SK-N-SH (cell line): ENCODE measurements at regions not wholly inside any gene's neighbourhood (a gene's known extent, or its start where the extent isn't known, plus 50 kb on each side); places are given as distances from the start of the nearest gene placed in this dataset.

Experiments
- CTCF ChIA-PET: fragments of 300-600, 350-600 bp; formaldehyde crosslinking; extraction: SDS; loops from one replicate; lab custom pipeline; 2021; lab: Yijun Ruan, JAX
- POLR2A ChIA-PET: fragments of 350-600 bp; sonication (Branson Sonifier 250); formaldehyde crosslinking; extraction: SDS; loops from one replicate; lab custom pipeline; 2020; ENCODE audit warnings: antibody characterized with exemption, inconsistent platforms; lab: Yijun Ruan, JAX
- DNase-seq: peaks from one replicate; pipeline ENCODE4 v3.0.0; 2012
- H2AFZ ChIP-seq: fragments of 200-600 bp; sonication (generic); 2 replicates; pipeline ENCODE4 v1.8.1; 2016; ENCODE audit warnings: antibody characterized with exemption, mild to moderate bottlenecking, low read depth
- H3F3A ChIP-seq: fragments of 200-600 bp; sonication (generic); replicated peaks from 2 replicates; pipeline ENCODE3; 2016; ENCODE audit warnings: antibody characterized with exemption, mild to moderate bottlenecking; ENCODE audit not compliant: insufficient read depth
- H3K27ac ChIP-seq, 2 experiments: fragments of 200-500 bp in 1 of 2; fragments of 200-600 bp in 1 of 2; sonication (Bioruptor generic) in 1 of 2; sonication (generic), shearing (Covaris generic) in 1 of 2; 2 replicates each; pipeline versions ENCODE4 v1.5.1 to v1.6.1; 2014 to 2016; ENCODE audit warnings: low read depth in 2 of 2, inconsistent platforms in 1 of 2, low read length in 1 of 2, mild to moderate bottlenecking in 1 of 2, mixed read lengths in 1 of 2
- H3K27me3 ChIP-seq: fragments of 200-600 bp; sonication (generic), shearing (Covaris generic); 2 replicates; pipeline ENCODE4 v1.6.1; 2016; ENCODE audit warnings: mixed run types; ENCODE audit not compliant: insufficient read depth
- H3K36me3 ChIP-seq, 2 experiments: fragments of 200-500 bp in 1 of 2; fragments of 200-600 bp in 1 of 2; sonication (Bioruptor generic) in 1 of 2; sonication (generic) in 1 of 2; replicated peaks in 1 of 2; 2 replicates each; pipeline versions ENCODE3 to v1.5.1; 2014 to 2016; ENCODE audit warnings: low read length in 1 of 2, mild to moderate bottlenecking in 1 of 2; ENCODE audit not compliant: insufficient read depth in 2 of 2, control insufficient read depth in 1 of 2
- H3K4me1 ChIP-seq, 2 experiments: fragments of 200-500 bp in 1 of 2; fragments of 200-600 bp in 1 of 2; sonication (Bioruptor generic) in 1 of 2; sonication (generic), shearing (Covaris generic) in 1 of 2; 2 replicates each; pipeline versions ENCODE4 v1.5.1 to v1.6.1; 2014 to 2016; ENCODE audit warnings: low read depth in 1 of 2, low read length in 1 of 2, mixed run types in 1 of 2; ENCODE audit not compliant: insufficient read depth in 2 of 2, control insufficient read depth in 1 of 2
- H3K4me2 ChIP-seq: fragments of 200-600 bp; sonication (generic), shearing (Covaris generic); 2 replicates; pipeline ENCODE4 v1.6.1; 2017; ENCODE audit warnings: mixed run types
- H3K4me3 ChIP-seq, 2 experiments: fragments of 200-500 bp in 1 of 2; fragments of 200-600 bp in 1 of 2; sonication (Bioruptor generic) in 1 of 2; sonication (generic), shearing (Covaris generic) in 1 of 2; 2 replicates each; pipeline versions ENCODE4 v1.5.1 to v1.8.1; 2014 to 2016; ENCODE audit warnings: low read depth in 2 of 2, inconsistent platforms in 1 of 2, low read length in 1 of 2, mild to moderate bottlenecking in 1 of 2, mixed read lengths in 1 of 2, moderate library complexity in 1 of 2
- H3K79me2 ChIP-seq: fragments of 200-600 bp; sonication (generic); 2 replicates; pipeline ENCODE4 v1.8.1; 2017; ENCODE audit warnings: mild to moderate bottlenecking; ENCODE audit not compliant: insufficient read depth
- H3K9ac ChIP-seq: fragments of 200-600 bp; sonication (generic); 2 replicates; pipeline ENCODE4 v1.6.1; 2017; ENCODE audit warnings: mixed run types
- H3K9me2 ChIP-seq: fragments of 200-600 bp; sonication (generic); 2 replicates; pipeline ENCODE4 v1.6.1; 2017; ENCODE audit warnings: mixed run types
- H3K9me3 ChIP-seq: fragments of 200-600 bp; sonication (generic); 2 replicates; pipeline ENCODE4 v1.6.1; 2017; ENCODE audit warnings: mixed run types, mild to moderate bottlenecking, moderate library complexity
- H4K20me1 ChIP-seq: fragments of 200-600 bp; sonication (generic); 2 replicates; pipeline ENCODE4 v1.6.1; 2017; ENCODE audit warnings: mild to moderate bottlenecking, mixed run types; ENCODE audit not compliant: insufficient read depth
- ELF1 ChIP-seq: IDR thresholded peaks from 2 replicates; pipeline ENCODE4 v1.4.0; 2012
- EP300 ChIP-seq, 2 experiments: IDR thresholded peaks; 2 replicates each; pipeline versions ENCODE4 v1.4.0 to v1.6.1; 2012; ENCODE audit warnings: borderline replicate concordance in 1 of 2, low read depth in 1 of 2, low read length in 1 of 2
- EZH2phosphoT487 ChIP-seq: fragments of 200-600 bp; sonication (generic); IDR thresholded peaks from 2 replicates; pipeline ENCODE4 v1.6.1; 2017; ENCODE audit warnings: low read depth, mixed run types, mild to moderate bottlenecking, antibody characterized with exemption, moderate library complexity, borderline replicate concordance
- FOXJ3 ChIP-seq: sonication (generic); formaldehyde crosslinking; IDR thresholded peaks from 2 replicates; pipeline ENCODE4 v1.5.1; 2020; ENCODE audit warnings: mild to moderate bottlenecking, missing genetic modification reagents
- FOXM1 ChIP-seq: IDR thresholded peaks from 2 replicates; pipeline ENCODE4 v1.4.0; 2012; ENCODE audit warnings: low read depth, mild to moderate bottlenecking
- GABPA ChIP-seq: IDR thresholded peaks from 2 replicates; pipeline ENCODE4 v1.4.0; 2012; ENCODE audit warnings: low read depth, mild to moderate bottlenecking
- MEF2A ChIP-seq: IDR thresholded peaks from 2 replicates; pipeline ENCODE4 v1.4.0; 2012; ENCODE audit warnings: low read depth, borderline replicate concordance
- MXI1 ChIP-seq: IDR thresholded peaks from 2 replicates; pipeline ENCODE4 v1.6.1; 2012; ENCODE audit warnings: mild to moderate bottlenecking, low read depth, low read length, improper control_type of control experiment
- NFIC ChIP-seq: IDR thresholded peaks from 2 replicates; pipeline ENCODE4 v1.4.0; 2012; ENCODE audit warnings: borderline replicate concordance
- NRF1 ChIP-seq: IDR thresholded peaks from 2 replicates; pipeline ENCODE4 v1.6.1; 2012; ENCODE audit warnings: low read depth, mild to moderate bottlenecking, low read length
- RCOR1 ChIP-seq: fragments of 150-350 bp; IDR thresholded peaks from 2 replicates; pipeline ENCODE4 v1.6.1; 2017; ENCODE audit warnings: antibody characterized with exemption, low read length
- RFX5 ChIP-seq: IDR thresholded peaks from 2 replicates; pipeline ENCODE4 v1.6.1; 2012; ENCODE audit warnings: mild to moderate bottlenecking, improper control_type of control experiment, low read length
- RXRA ChIP-seq: IDR thresholded peaks from 2 replicates; pipeline ENCODE4 v1.4.0; 2012; ENCODE audit warnings: low read depth, mild to moderate bottlenecking, borderline replicate concordance
- USF1 ChIP-seq: IDR thresholded peaks from 2 replicates; pipeline ENCODE4 v1.4.0; 2012; ENCODE audit warnings: low read depth, borderline replicate concordance
- WGBS: methylation state at CpG from one replicate; pipeline ENCODE4 v1.1.6; 2017; ENCODE audit warnings: low lambda C conversion rate; 5-methylcytosine and 5-hydroxymethylcytosine counted together
- TF ChIP-seq, protein P1 (sequence below): IDR thresholded peaks from 2 replicates; pipeline ENCODE4 v1.6.1; 2012; ENCODE audit warnings: mild to moderate bottlenecking, low read depth, low read length, moderate library complexity
- TF ChIP-seq, protein P2 (sequence below): IDR thresholded peaks from 2 replicates; pipeline ENCODE4; 2012

- ChIA-PET CTCF (no interaction called here), POLR2A (no interaction called here)
- H3K4me1 ChIP-seq, result peaks cover 3 to 10% of the 10 kb centered on the region in 2 experiments; a peak in 3 of 4 replicates
- no peaks in the 10 kb centered on the region for H4K20me1 ChIP-seq
- no peak for DNase-seq
- no peak overlapping the region for H3K27ac ChIP-seq
- TF ChIP-seq, protein P1, sequence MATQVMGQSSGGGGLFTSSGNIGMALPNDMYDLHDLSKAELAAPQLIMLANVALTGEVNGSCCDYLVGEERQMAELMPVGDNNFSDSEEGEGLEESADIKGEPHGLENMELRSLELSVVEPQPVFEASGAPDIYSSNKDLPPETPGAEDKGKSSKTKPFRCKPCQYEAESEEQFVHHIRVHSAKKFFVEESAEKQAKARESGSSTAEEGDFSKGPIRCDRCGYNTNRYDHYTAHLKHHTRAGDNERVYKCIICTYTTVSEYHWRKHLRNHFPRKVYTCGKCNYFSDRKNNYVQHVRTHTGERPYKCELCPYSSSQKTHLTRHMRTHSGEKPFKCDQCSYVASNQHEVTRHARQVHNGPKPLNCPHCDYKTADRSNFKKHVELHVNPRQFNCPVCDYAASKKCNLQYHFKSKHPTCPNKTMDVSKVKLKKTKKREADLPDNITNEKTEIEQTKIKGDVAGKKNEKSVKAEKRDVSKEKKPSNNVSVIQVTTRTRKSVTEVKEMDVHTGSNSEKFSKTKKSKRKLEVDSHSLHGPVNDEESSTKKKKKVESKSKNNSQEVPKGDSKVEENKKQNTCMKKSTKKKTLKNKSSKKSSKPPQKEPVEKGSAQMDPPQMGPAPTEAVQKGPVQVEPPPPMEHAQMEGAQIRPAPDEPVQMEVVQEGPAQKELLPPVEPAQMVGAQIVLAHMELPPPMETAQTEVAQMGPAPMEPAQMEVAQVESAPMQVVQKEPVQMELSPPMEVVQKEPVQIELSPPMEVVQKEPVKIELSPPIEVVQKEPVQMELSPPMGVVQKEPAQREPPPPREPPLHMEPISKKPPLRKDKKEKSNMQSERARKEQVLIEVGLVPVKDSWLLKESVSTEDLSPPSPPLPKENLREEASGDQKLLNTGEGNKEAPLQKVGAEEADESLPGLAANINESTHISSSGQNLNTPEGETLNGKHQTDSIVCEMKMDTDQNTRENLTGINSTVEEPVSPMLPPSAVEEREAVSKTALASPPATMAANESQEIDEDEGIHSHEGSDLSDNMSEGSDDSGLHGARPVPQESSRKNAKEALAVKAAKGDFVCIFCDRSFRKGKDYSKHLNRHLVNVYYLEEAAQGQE, result no peak
- TF ChIP-seq EZH2phosphoT487 (no peak), MXI1 (no peak), GABPA (no peak), NFIC (no peak), FOXM1 (no peak), RFX5 (no peak), RXRA (no peak), MEF2A (no peak), ELF1 (no peak), NRF1 (no peak), USF1 (no peak), FOXJ3 (CRISPR knock-in tag) (no peak), RCOR1 (no peak), EP300 (IDR thresholded peaks at IDR 0.05; ENCODE audit: borderline replicate concordance in 1 of 2, low read depth in 1 of 2, low read length in 1 of 2) (no peak)
- TF ChIP-seq, protein P2, sequence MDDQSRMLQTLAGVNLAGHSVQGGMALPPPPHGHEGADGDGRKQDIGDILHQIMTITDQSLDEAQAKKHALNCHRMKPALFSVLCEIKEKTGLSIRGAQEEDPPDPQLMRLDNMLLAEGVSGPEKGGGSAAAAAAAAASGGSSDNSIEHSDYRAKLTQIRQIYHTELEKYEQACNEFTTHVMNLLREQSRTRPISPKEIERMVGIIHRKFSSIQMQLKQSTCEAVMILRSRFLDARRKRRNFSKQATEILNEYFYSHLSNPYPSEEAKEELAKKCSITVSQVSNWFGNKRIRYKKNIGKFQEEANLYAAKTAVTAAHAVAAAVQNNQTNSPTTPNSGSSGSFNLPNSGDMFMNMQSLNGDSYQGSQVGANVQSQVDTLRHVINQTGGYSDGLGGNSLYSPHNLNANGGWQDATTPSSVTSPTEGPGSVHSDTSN, result no peak
- H3K79me2 ChIP-seq, result no peaks in the 10 kb centered on the region
- H2AFZ ChIP-seq, result no peak overlapping the region
- H3K9me3 ChIP-seq, result no peaks in the 10 kb centered on the region
- no peak overlapping the region for H3K4me3 ChIP-seq
- no peak overlapping the region for H3K4me2 ChIP-seq
- H3F3A ChIP-seq, result no peaks in the 10 kb centered on the region
- WGBS, result 87% methylated on average over 3 of the region's 3 CpGs
- H3K27me3 ChIP-seq, result no peaks in the 10 kb centered on the region
- H3K9me2 ChIP-seq, result no peaks in the 10 kb centered on the region
- H3K36me3 ChIP-seq, result no peaks in the 10 kb centered on the region
- no peak overlapping the region for H3K9ac ChIP-seq
Measured at GRCh38 chr4:181823645-181824044, 419.6 kb upstream of the TENM3 start.
